ENCODE measurements at regions not wholly inside any gene's neighbourhood (a gene's known extent, or its start where the extent isn't known, plus 50 kb on each side); places are given as distances from the start of the nearest gene placed in this dataset.
A peak's percentile ranks its signal among the peaks of the same experiment; 100 is the strongest.

- H3F3A ChIP-seq (replicated peaks; ENCODE audit: insufficient read depth): no peaks in the 10 kb centered on the region
- TF ChIP-seq RFX5 (IDR thresholded peaks at IDR 0.05; ENCODE audit: low read length) (0 out of 2 replicates have a peak, but pooled peaks have one; percentile 22), POLR2AphosphoS5 (IDR thresholded peaks at IDR 0.05; ENCODE audit: low read depth, low read length) (no peak)
- no peak overlapping the region for H2AFZ ChIP-seq (ENCODE audit: low read depth)
- 88% methylated on average over 5 of the region's 5 CpGs for WGBS (ENCODE audit: low lambda C conversion rate)
- no peak overlapping the region for H3K27ac ChIP-seq (ENCODE audit: low read depth in 2 of 2, low read length in 1 of 2)
- H3K9me2 ChIP-seq: no peaks in the 10 kb centered on the region
- H3K9me3 ChIP-seq: no peaks in the 10 kb centered on the region
- DNase-seq: no peak
- H3K27me3 ChIP-seq (ENCODE audit: insufficient read depth): no peaks in the 10 kb centered on the region
- H3K9ac ChIP-seq: no peak overlapping the region
- CTCF ChIA-PET: interaction anchor here (0.7 to 0.9 kb wide), 2 partner anchors 57 to 380 kb away, joined by 3 to 4 read pairs; no protein-coding TSS in a partner anchor
- no peaks in the 10 kb centered on the region for H4K20me1 ChIP-seq (ENCODE audit: insufficient read depth)
- peaks cover 23 to 37% of the 10 kb centered on the region in 2 experiments for H3K4me1 ChIP-seq (ENCODE audit: control insufficient read depth in 1 of 2, insufficient read depth in 2 of 2, low read depth in 1 of 2, low read length in 1 of 2)
- no peak overlapping the region for H3K4me2 ChIP-seq
- no peak overlapping the region for H3K4me3 ChIP-seq (ENCODE audit: low read depth in 2 of 2, low read length in 1 of 2)
- H3K36me3 ChIP-seq (replicated peaks in 1 of 2; ENCODE audit: control insufficient read depth in 1 of 2, insufficient read depth in 2 of 2, low read length in 1 of 2): no peaks in the 10 kb centered on the region
- POLR2A ChIA-PET: interaction anchor here (0.6 to 1.6 kb wide), 3 partner anchors 57 to 380 kb away, joined by 3 to 6 read pairs (median 5); no protein-coding TSS in a partner anchor
- H3K79me2 ChIP-seq (ENCODE audit: insufficient read depth): no peaks in the 10 kb centered on the region
Observed at GRCh38 chr9:129554649-129555048, 66.3 kb downstream of the C9orf50 start.

- WGBS (ENCODE audit: low lambda C conversion rate): 85% methylated on average over 5 of the region's 5 CpGs
Observed at GRCh38 chr9:129553277-129553676, 67.6 kb downstream of the C9orf50 start.

More at GRCh38 chr9:129553277-129553676, 67.6 kb downstream of the C9orf50 start:
- H3K9me3 ChIP-seq: no peaks in the 10 kb centered on the region
- ChIA-PET CTCF (interaction anchor here (1.0 kb wide), 1 partner anchor 411 kb away, joined by 3 read pairs; no protein-coding TSS in a partner anchor), POLR2A (interaction anchor here (1.6 kb wide), 1 partner anchor 58 kb away, joined by 5 read pairs; no protein-coding TSS in a partner anchor)
- peaks cover 7% of the 10 kb centered on the region for H3F3A ChIP-seq (replicated peaks; ENCODE audit: insufficient read depth)
- no peak for DNase-seq
- H3K79me2 ChIP-seq (ENCODE audit: insufficient read depth): no peaks in the 10 kb centered on the region
- no peaks in the 10 kb centered on the region for H3K36me3 ChIP-seq (replicated peaks in 1 of 2; ENCODE audit: control insufficient read depth in 1 of 2, insufficient read depth in 2 of 2, low read length in 1 of 2)
- H3K9ac ChIP-seq: no peak overlapping the region
- H2AFZ ChIP-seq (ENCODE audit: low read depth): no peak overlapping the region
- no peaks in the 10 kb centered on the region for H3K9me2 ChIP-seq
- H3K4me1 ChIP-seq (ENCODE audit: control insufficient read depth in 1 of 2, insufficient read depth in 2 of 2, low read depth in 1 of 2, low read length in 1 of 2): peaks cover 21 to 28% of the 10 kb centered on the region in 2 experiments; a peak in 3 of 4 replicates
- TF ChIP-seq PBX3 (IDR thresholded peaks at IDR 0.05): no peak
- TF ChIP-seq USF1 (IDR thresholded peaks at IDR 0.05; ENCODE audit: borderline replicate concordance, low read depth): no peak
- TF ChIP-seq MAX (IDR thresholded peaks at IDR 0.05; ENCODE audit: low read depth): no peak
- no peak for TF ChIP-seq REST (IDR thresholded peaks at IDR 0.05; ENCODE audit: low read depth, low read length)
- TF ChIP-seq YY1 (IDR thresholded peaks at IDR 0.05; ENCODE audit: low read depth): no peak
- TF ChIP-seq CTCF (IDR thresholded peaks at IDR 0.05): no peak
- no peak for TF ChIP-seq IRF3 (IDR thresholded peaks at IDR 0.05; ENCODE audit: low read depth, low read length)
- no peak for TF ChIP-seq POLR2AphosphoS5 (IDR thresholded peaks at IDR 0.05; ENCODE audit: low read depth, low read length)
- H3K4me3 ChIP-seq (ENCODE audit: low read depth in 2 of 2, low read length in 1 of 2): no peak overlapping the region
- no peak overlapping the region for H3K4me2 ChIP-seq
- H3K27ac ChIP-seq (ENCODE audit: low read depth in 2 of 2, low read length in 1 of 2): no peak overlapping the region
- H3K27me3 ChIP-seq (ENCODE audit: insufficient read depth): no peaks in the 10 kb centered on the region
- no peaks in the 10 kb centered on the region for H4K20me1 ChIP-seq (ENCODE audit: insufficient read depth)
